Keratinocyte (primary cell): ENCODE measurements at regions not wholly inside any gene's neighbourhood (a gene's known extent, or its start where the extent isn't known, plus 50 kb on each side); places are given as distances from the start of the nearest gene placed in this dataset.

Experiments
- DNase-seq: peaks from one replicate; pipeline ENCODE4 v3.0.0-alpha.2; 2011; ENCODE audit warnings: low read depth, missing footprints, low spot score
- FAIRE-seq: peaks from 2 replicates; lab custom pipeline; 2011; peaks lifted over from hg19 to GRCh38; lab: Jason Lieb, UNC
- H2AFZ ChIP-seq: 2 replicates; pipeline ENCODE4 v1.6.0; 2012; ENCODE audit warnings: low read length, control low read depth, inconsistent platforms; ENCODE audit not compliant: control insufficient read depth
- H3K27ac ChIP-seq: 2 replicates; pipeline ENCODE4 v1.5.1; 2011; ENCODE audit warnings: low read length; ENCODE audit not compliant: control insufficient read depth, insufficient read depth
- H3K27me3 ChIP-seq: 3 replicates; pipeline ENCODE4 v1.6.0; 2011; ENCODE audit warnings: low read length; ENCODE audit not compliant: control insufficient read depth, insufficient read depth; ENCODE audit errors: extremely low read depth
- H3K36me3 ChIP-seq, 2 experiments: 2 replicates in 1 of 2; 3 replicates in 1 of 2; pipeline ENCODE4 v1.5.1; 2011; ENCODE audit warnings: low read length in 2 of 2, mild to moderate bottlenecking in 1 of 2; ENCODE audit not compliant: control insufficient read depth in 2 of 2, insufficient read depth in 2 of 2; ENCODE audit errors: extremely low read depth in 1 of 2
- H3K4me1 ChIP-seq: 3 replicates; pipeline ENCODE4 v1.5.1; 2011; ENCODE audit warnings: low read length; ENCODE audit not compliant: control insufficient read depth, insufficient read depth; ENCODE audit errors: extremely low read depth
- H3K4me2 ChIP-seq: 3 replicates; pipeline ENCODE4 v1.6.0; 2011; ENCODE audit warnings: low read depth, low read length; ENCODE audit not compliant: control insufficient read depth, insufficient read depth; ENCODE audit errors: extremely low read depth
- H3K4me3 ChIP-seq, 3 experiments: fragments of 200-600 bp in 1 of 3; sonication (generic) in 1 of 3; 2 replicates in 2 of 3; 3 replicates in 1 of 3; pipeline ENCODE4 v1.5.1; 2011 to 2016; ENCODE audit warnings: low read length in 3 of 3, mild to moderate bottlenecking in 3 of 3, control low read depth in 2 of 3, inconsistent platforms in 1 of 3, low read depth in 1 of 3, mixed read lengths in 1 of 3, mixed run types in 1 of 3, moderate library complexity in 1 of 3; ENCODE audit not compliant: control insufficient read depth in 2 of 3, insufficient read depth in 2 of 3; ENCODE audit errors: extremely low read depth in 1 of 3
- H3K79me2 ChIP-seq: 2 replicates; pipeline ENCODE4 v1.6.0; 2012; ENCODE audit warnings: low read length; ENCODE audit not compliant: control insufficient read depth, insufficient read depth
- H3K9ac ChIP-seq: 3 replicates; pipeline ENCODE4 v1.6.0; 2011; ENCODE audit warnings: low read length; ENCODE audit not compliant: control insufficient read depth, insufficient read depth; ENCODE audit errors: extremely low read depth
- H3K9me1 ChIP-seq: 3 replicates; pipeline ENCODE4 v1.6.0; 2011; ENCODE audit warnings: low read length; ENCODE audit not compliant: control insufficient read depth, insufficient read depth; ENCODE audit errors: extremely low read depth
- H3K9me3 ChIP-seq: 2 replicates; pipeline ENCODE4 v1.5.1; 2012; ENCODE audit warnings: low read depth, low read length; ENCODE audit not compliant: control insufficient read depth
- H4K20me1 ChIP-seq: 3 replicates; pipeline ENCODE4 v1.6.0; 2011; ENCODE audit warnings: low read length; ENCODE audit not compliant: control insufficient read depth, insufficient read depth; ENCODE audit errors: extremely low read depth
- EZH2 ChIP-seq: IDR thresholded peaks from one replicate; pipeline ENCODE4 v1.6.1; 2012; ENCODE audit warnings: inconsistent platforms, mild to moderate bottlenecking, low read length, moderate library complexity
- dilution Hi-C: fragments of 300-500 bp; cut with MboI; formaldehyde crosslinking; loops from one replicate; pipeline ENCODE4 v1.7.0; 2020; ENCODE audit warnings: low sequenced_read_pairs; ENCODE audit not compliant: extremely low pct_ligation_motif_present
- TF ChIP-seq, protein P1 (sequence below), 3 experiments: IDR thresholded peaks in 1 of 3; conservative IDR thresholded peaks in 1 of 3; optimal IDR thresholded peaks in 1 of 3; 2 replicates in 2 of 3; 3 replicates in 1 of 3; pipeline versions ENCODE3 to v1.5.1; 2011; ENCODE audit warnings: low read length in 3 of 3, mild to moderate bottlenecking in 3 of 3, moderate library complexity in 2 of 3, control low read depth in 1 of 3, inconsistent platforms in 1 of 3; ENCODE audit not compliant: insufficient read depth in 2 of 3; ENCODE audit errors: extremely low read depth in 1 of 3

DNA sequence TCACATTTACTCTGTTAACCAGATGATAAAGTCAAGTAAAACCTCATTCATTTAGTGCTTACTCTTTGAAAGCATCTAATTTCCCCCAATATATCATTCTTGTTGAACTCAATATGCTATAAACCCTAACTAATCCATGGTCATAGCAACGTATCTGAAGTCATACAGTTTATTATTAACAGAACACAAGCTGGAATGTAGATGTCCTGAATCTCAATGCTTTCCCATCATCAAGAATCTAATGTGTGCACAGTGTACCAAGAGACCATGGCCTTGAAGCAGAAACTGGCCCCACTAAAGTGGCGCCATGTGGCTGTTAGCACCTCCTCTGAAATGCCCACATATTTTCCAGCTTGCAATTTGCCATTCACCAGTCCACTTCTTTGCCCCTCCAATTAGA is 245.8 kb downstream of the SOX9 start:
- dilution Hi-C loops: no loop called here
- Histone ChIP-seq H4K20me1 (no peaks in the 10 kb centered on the region), H3K27me3 (no peaks in the 10 kb centered on the region), H3K79me2 (no peaks in the 10 kb centered on the region), H3K9me3 (no peaks in the 10 kb centered on the region), H3K4me3 (no peak overlapping the region), H2AFZ (no peak overlapping the region), H3K9me1 (no peaks in the 10 kb centered on the region), H3K9ac (no peak overlapping the region), H3K4me2 (no peak overlapping the region), H3K4me1 (peaks cover 15% of the 10 kb centered on the region), H3K27ac (no peak overlapping the region), H3K36me3 (no peaks in the 10 kb centered on the region)
- DNase-seq (no peak), FAIRE-seq (no peak)
- TF ChIP-seq, protein P1, sequence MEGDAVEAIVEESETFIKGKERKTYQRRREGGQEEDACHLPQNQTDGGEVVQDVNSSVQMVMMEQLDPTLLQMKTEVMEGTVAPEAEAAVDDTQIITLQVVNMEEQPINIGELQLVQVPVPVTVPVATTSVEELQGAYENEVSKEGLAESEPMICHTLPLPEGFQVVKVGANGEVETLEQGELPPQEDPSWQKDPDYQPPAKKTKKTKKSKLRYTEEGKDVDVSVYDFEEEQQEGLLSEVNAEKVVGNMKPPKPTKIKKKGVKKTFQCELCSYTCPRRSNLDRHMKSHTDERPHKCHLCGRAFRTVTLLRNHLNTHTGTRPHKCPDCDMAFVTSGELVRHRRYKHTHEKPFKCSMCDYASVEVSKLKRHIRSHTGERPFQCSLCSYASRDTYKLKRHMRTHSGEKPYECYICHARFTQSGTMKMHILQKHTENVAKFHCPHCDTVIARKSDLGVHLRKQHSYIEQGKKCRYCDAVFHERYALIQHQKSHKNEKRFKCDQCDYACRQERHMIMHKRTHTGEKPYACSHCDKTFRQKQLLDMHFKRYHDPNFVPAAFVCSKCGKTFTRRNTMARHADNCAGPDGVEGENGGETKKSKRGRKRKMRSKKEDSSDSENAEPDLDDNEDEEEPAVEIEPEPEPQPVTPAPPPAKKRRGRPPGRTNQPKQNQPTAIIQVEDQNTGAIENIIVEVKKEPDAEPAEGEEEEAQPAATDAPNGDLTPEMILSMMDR (optimal IDR thresholded peaks at IDR 0.05 in 1 of 3, IDR thresholded peaks at IDR 0.05 in 1 of 3, conservative IDR thresholded peaks at IDR 0.05 in 1 of 3; ENCODE audit: extremely low read depth in 1 of 3, insufficient read depth in 2 of 3, low read length in 3 of 3): no peak

DNA sequence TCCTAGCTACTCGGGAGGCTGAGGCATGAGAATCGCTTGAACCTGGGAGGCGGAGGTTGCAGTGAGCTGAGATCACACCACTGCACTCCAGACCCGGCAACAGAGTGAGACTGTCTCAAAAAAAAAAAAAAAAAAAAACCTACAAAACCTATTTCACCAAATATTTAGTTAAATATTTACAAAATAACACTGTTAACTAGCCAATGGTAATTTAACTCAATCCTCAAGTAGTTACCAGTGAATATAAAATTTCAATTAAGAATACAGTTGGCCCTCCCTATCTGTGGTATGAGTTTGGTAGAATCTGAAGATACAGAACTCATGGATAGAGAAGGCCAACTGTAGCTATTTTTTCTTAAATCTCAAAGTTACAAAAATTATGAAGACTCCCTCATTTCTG is 247.4 kb downstream of the SOX9 start:
- H3K9me1 ChIP-seq: no peaks in the 10 kb centered on the region
- H3K9ac ChIP-seq: no peak overlapping the region
- H3K4me2 ChIP-seq: no peak overlapping the region
- no peaks in the 10 kb centered on the region for H4K20me1 ChIP-seq
- no peak for DNase-seq
- no peak overlapping the region for H2AFZ ChIP-seq
- peaks cover 1% of the 10 kb centered on the region for H3K4me1 ChIP-seq
- no peaks in the 10 kb centered on the region for H3K27me3 ChIP-seq
- H3K36me3 ChIP-seq: no peaks in the 10 kb centered on the region
- H3K9me3 ChIP-seq: no peaks in the 10 kb centered on the region
- no peak overlapping the region for H3K4me3 ChIP-seq
- TF ChIP-seq, protein P1 (optimal IDR thresholded peaks at IDR 0.05 in 1 of 3, IDR thresholded peaks at IDR 0.05 in 1 of 3, conservative IDR thresholded peaks at IDR 0.05 in 1 of 3; ENCODE audit: extremely low read depth in 1 of 3, insufficient read depth in 2 of 3, low read length in 3 of 3): no peak
- TF ChIP-seq EZH2: no peak
- FAIRE-seq: no peak
- dilution Hi-C loops: no loop called here
- H3K27ac ChIP-seq: no peak overlapping the region
- no peaks in the 10 kb centered on the region for H3K79me2 ChIP-seq
